CD4-positive, alpha-beta T cell treated with Interleukin-15 for 4 hours (primary cell): ENCODE measurements at regions not wholly inside any gene's neighbourhood (a gene's known extent, or its start where the extent isn't known, plus 50 kb on each side); places are given as distances from the start of the nearest gene placed in this dataset.
"Not testable (repeated sequence)": the region's sequence is repeated elsewhere in the genome, so short reads cannot be mapped to it uniquely, and the experiment has no call there.

Experiments
- DNase-seq: peaks from one replicate; pipeline ENCODE4 v3.0.0-alpha.2; 2020; ENCODE audit warnings: low spot score

- DNase-seq, result no peak
Observed at GRCh38 chr6:9172096-9172495, 736.8 kb upstream of the SLC35B3 start.

- DNase-seq, result no peak
Observed at GRCh38 chr6:9168669-9169068, 733.3 kb upstream of the SLC35B3 start.

GRCh38 chr6:9161731-9162130, 726.4 kb upstream of the SLC35B3 start:
- no peak for DNase-seq

GRCh38 chr6:9159051-9159450, 723.7 kb upstream of the SLC35B3 start:
- no peak for DNase-seq

GRCh38 chr6:9155836-9156235, 720.5 kb upstream of the SLC35B3 start:
- DNase-seq, result no peak

GRCh38 chr6:9143140-9143539, 707.8 kb upstream of the SLC35B3 start:
- no peak for DNase-seq

GRCh38 chr6:9140951-9141460, 705.7 kb upstream of the SLC35B3 start:
- DNase-seq, result no peak

GRCh38 chr6:9140172-9140571, 704.8 kb upstream of the SLC35B3 start:
- DNase-seq, result no peak

GRCh38 chr6:9139746-9140145, 704.4 kb upstream of the SLC35B3 start:
- no peak for DNase-seq

GRCh38 chr6:9138936-9139335, 703.6 kb upstream of the SLC35B3 start:
- DNase-seq, result no peak

GRCh38 chr6:9136141-9136822, 700.9 kb upstream of the SLC35B3 start:
- no peak for DNase-seq

- DNase-seq, result no peak
Observed at GRCh38 chr6:9131616-9132015, 696.3 kb upstream of the SLC35B3 start.

- no peak for DNase-seq
Observed at GRCh38 chr6:9131201-9131600, 695.9 kb upstream of the SLC35B3 start.

- no peak for DNase-seq
Observed at GRCh38 chr6:9128970-9129369, 693.6 kb upstream of the SLC35B3 start.

- DNase-seq, result no peak
Observed at GRCh38 chr6:9126878-9127560, 691.7 kb upstream of the SLC35B3 start.

- not testable (repeated sequence) for DNase-seq
Observed at GRCh38 chr6:9126034-9126433, 690.7 kb upstream of the SLC35B3 start.

- DNase-seq, result no peak
Observed at GRCh38 chr6:9121549-9121948, 686.2 kb upstream of the SLC35B3 start.

GRCh38 chr6:9116026-9116425, 680.7 kb upstream of the SLC35B3 start:
- DNase-seq, result no peak

GRCh38 chr6:9112544-9112943, 677.2 kb upstream of the SLC35B3 start:
- no peak for DNase-seq

- no peak for DNase-seq
Observed at GRCh38 chr6:9103876-9104521, 668.7 kb upstream of the SLC35B3 start.

GRCh38 chr6:9101920-9102319, 666.6 kb upstream of the SLC35B3 start:
- DNase-seq, result no peak

GRCh38 chr6:9100869-9101580, 665.7 kb upstream of the SLC35B3 start:
- DNase-seq, result no peak

GRCh38 chr6:9095729-9096128, 660.4 kb upstream of the SLC35B3 start:
- no peak for DNase-seq
